LoVo (cell line): ENCODE measurements at regions not wholly inside any gene's neighbourhood (a gene's known extent, or its start where the extent isn't known, plus 50 kb on each side); places are given as distances from the start of the nearest gene placed in this dataset.
"Not testable (repeated sequence)": the region's sequence is repeated elsewhere in the genome, so short reads cannot be mapped to it uniquely, and the experiment has no call there.

Source experiments
- DNase-seq: peaks from one replicate; pipeline ENCODE4 v3.0.0-alpha.2; 2016; ENCODE audit warnings: low spot score

DNA sequence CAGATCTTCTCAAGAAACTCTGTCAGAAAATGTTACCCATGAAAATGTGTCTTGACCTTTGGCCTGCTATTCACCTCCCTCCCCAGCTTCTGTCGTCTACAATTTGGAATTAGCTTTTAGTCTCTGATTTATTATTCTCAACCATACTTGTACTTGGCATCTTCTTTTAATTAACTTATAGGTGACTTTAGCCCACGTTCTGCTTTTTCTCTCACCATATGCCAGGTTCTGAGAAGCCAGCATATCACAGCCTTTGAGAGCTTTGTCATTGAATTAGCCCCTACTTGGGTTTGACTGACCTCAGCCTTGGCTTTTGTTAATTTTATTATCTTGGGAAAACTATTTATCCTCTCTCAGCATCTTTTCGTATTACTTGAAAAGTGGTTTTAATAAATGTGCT lies 355.9 kb downstream of the OXSM start:
- no peak for DNase-seq

DNA sequence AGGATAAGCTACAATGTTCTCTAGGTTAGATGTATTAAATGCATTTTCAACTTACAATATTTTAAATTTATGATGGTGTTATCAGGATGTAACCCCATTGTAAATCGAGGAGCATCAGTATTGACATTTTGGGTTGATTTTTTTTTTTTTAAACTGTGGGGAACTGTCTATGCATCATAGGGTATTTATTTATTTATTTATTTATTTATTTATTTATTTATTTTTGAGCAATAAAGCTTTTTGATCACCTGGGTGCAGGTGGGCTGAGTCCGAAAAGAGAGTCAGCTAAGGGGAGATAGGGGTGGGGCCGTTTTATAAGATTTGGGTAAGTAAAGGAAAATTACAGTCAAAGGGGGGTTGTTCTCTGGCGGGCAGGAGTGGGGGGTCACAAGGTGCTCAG lies 367.5 kb downstream of the OXSM start:
- not testable (repeated sequence) for DNase-seq

DNA sequence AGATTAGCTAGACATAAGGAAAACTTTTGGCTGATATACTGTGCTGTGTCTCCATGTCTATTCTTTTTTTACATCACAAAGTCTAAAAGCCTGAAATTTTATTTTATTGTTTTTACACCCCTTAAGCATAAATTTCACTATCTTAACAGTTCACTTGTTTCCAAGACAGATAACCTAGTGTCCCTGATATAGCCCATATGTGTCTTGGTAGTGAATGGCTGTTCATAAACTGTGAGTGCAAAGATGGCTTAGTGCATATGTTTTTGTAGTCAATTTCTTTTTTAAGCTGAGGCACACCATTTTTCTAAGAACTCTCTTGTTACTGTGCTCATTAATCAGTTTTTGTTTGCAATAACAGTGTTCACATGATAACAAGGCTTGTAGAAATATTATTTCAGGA lies 381.1 kb downstream of the OXSM start:
- DNase-seq: no peak

DNA sequence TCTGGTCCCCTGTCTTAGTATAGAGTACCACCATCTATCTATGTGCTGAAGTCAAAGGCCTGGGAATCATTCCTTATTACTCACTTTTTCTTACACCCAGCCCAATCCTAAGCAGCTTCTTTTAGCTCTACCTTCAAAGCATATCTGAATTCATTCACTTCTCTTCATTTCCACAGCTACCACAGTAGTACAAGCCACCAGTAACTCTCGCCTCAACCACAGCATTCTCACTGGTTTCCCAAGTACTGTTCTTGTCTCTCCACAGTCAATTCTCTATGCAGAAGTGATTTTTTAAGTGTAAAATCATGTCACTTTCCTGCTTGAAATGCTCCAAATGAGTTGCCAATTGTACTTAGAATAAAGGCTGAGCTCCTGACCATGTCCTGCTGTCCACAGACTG lies 401.7 kb downstream of the OXSM start:
- DNase-seq: no peak

DNA sequence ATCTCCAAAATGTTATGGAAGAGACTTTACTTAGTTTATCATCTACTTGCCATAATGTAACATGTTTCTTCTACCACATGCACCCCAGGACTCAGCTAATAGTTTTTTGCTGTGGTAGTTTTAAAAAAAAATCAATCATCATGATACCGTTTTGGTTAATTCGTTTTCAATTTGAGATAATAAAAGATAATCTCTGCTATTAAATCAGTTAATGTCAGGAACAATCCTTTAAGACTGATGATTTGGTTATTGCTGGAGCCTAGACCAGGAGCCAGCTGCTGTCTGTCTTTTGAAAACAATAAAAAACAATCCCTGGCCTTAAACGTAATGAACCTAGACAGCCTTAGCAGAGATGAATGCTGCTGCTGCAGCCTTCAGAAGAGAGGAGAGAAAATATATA lies 403.7 kb downstream of the OXSM start:
- no peak for DNase-seq

DNA sequence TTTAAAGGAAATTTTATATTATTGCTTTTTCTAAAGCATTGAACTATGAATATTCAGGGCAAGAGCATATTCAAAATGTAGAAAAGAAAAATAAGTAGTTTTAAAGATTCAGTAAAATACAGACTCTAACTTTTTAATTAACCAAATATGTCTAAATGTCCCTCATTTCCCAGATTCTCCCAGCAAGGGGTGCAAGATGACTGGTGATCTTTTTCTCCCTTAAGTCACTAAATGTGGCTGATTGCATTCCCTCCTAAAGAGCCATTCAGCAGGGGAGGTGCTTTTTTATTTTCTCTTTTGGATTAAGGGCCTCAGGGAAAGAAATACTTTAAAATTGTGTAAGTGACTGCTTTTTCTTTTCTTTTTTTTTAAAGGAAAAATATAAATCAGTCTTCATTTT lies 406.9 kb downstream of the OXSM start:
- no peak for DNase-seq

DNA sequence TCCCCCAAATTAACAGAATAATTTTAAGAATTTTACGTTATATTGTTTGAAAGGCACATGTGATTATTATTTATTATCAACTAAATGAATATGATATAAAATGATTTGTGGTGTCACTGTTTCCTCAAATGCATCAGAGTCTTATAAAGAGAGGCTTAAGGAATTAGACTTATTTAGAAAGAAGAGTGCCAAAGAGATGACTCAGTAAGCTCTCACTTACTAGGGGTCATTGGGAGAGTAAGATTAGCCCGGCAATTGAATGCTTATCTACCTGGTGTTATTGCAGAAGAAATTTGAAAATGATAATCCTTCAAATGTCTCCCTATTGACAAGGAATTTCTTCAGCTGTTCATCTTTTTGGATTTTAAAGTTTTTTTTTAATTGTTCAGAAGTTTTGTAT lies 408.7 kb downstream of the OXSM start:
- DNase-seq: no peak

DNA sequence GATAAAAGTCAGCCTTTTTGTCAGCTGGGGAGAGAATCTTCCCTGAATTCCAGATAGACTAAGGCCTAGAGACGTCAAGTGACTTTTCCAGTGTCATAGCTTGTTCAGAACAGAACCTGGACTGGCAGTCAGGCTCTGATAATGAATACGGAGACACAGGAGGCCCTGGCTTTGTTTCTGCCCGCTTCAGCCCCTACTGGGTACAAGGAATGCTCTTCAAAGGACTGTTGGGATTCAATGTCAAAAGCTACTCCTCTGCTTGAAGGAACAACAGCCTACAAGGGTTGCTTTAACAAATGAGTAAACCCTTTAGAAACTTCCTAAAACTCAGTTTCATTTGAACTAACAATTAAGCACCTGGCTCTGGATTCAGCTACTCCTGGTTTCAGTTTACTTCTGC lies 412.3 kb downstream of the OXSM start:
- no peak for DNase-seq

DNA sequence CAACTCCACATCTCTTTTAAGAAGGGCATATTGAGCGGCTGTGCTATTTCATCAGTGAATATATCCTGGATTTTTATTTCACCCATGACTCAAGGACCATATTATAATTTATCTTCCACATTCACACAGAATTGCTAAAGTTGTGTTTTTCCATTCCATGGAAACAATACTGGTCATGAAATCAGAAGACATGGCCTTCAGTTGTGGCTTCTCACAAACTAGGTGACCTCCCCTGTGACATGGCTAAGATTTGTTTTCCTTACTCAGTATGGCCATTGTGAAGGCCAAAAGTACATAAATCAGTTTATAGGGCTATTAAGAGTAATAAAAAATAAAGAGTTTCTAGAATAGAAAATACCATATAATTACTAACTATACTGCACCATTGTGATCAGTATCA lies 415.6 kb downstream of the OXSM start:
- DNase-seq: no peak

DNA sequence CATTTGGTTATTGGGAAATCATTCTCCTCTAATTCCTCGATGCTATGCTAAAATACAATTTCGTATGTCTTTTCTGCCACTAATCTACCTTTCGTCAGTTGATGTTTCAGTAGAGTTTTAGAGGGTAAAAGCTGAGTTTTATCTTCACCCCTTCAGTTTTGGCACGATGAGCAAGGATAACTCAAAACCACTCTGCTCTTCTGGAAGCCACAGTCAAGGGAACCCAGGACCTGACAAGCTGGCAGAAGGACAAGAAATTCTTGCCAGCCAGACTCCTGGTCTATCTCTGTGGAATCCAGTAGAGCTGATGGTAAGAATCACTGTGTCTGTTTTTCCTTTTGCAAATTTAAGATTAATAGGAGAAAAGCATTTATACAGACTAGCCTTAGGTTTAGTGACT lies 414.4 kb upstream of the LRRC3B start:
- DNase-seq: no peak

DNA sequence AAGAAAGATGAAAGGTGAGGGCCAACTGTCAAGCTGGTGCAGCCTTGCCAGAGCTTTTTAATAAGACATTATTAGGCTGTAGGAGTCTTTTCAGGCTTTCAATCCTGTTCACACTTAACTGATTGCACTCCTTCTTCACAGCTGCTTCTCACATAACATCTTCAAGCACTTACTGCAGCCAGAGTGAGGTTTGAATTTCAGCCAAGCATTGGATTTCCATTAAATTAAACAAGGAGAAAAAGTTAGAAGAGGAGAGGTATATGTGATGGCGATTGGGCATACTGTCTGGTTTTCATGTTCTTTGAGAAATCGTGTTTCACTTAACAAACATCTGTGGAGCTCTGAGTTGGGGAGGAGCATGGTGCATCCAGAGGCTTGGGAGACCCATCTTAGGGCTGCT lies 392.8 kb upstream of the LRRC3B start:
- no peak for DNase-seq

DNA sequence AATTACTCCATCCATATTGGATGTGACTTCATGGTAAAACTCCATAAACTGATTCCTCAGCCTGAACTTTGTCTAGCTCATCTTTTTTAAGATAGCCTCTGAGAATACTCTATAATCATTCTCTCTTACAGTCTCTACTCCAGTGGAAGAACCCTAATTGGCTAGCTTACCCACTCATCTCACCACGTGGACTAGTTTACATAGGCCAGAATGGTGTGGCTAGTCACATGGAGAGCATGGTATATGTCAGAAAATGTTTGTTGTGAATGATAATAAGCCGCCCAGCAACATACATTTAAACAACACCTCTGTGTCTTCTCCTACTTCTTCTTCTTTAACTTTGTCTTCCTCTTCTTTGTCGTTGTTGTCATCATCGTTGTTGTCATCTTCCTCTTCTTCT lies 389.2 kb upstream of the LRRC3B start:
- no peak for DNase-seq

DNA sequence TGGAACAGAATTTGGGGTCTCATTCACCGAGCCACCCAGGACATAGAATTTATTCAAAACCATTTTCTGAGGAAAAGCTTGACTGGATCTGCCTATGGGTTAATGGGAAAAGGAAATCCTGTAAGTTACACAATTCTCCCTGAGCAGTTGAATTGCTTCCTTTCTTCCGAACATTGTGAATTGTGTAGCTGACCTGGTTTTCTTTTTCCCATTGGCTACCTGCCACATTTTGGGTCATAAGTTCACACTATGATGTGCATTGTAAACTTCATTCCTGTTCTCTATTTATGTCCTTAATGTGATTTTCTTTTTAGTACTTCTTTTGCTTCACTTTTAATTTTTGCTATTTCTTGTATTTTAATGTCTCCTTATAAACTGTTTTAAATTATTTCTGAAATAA lies 386.0 kb upstream of the LRRC3B start:
- DNase-seq: no peak

DNA sequence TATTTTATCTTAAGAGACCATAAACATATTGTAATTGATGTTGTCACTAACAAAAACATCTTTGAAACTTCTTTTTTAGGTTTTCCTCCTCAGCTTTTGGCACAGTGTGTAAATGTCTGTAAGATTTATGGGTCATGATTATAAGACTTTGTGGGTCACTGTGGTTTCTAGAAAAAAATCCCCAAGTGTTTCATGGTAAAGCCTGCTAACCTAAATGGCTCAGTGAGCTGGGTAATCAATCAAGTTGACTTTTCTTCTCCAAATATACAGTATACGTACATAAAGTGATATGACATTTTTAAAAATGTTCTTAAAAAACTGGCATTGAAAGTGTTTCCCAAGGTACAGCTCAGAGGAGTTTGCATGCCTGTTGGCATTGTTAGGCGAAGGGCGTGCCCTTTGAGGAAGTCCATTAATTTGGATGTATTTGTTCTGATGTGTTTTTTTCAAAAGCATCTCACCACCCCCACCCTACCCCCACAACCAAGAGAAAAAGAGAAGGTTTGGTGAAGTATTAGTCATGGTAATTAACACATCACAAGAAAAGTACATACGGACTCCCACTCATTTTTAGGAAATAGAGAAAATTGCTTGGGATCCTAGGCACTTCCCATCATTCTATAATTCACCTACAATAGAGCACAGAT lies 385.4 kb upstream of the LRRC3B start:
- no peak for DNase-seq

DNA sequence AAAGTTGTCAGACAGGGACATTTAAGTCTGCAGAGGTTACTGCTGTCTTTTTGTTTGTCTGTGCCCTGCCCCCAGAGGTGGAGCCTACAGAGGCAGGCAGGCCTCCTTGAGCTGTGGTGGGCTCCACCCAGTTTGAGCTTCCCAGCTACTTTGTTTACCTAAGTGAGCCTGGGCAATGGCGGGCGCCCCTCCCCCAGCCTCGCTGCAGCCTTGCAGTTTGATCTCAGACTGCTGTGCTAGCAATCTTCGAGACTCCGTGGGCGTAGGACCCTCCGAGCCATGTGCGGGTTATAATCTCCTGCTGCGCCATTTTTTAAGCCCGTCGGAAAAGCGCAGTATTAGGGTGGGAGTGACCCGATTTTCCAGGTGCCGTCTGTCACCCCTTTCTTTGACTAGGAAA lies 378.0 kb upstream of the LRRC3B start:
- not testable (repeated sequence) for DNase-seq

DNA sequence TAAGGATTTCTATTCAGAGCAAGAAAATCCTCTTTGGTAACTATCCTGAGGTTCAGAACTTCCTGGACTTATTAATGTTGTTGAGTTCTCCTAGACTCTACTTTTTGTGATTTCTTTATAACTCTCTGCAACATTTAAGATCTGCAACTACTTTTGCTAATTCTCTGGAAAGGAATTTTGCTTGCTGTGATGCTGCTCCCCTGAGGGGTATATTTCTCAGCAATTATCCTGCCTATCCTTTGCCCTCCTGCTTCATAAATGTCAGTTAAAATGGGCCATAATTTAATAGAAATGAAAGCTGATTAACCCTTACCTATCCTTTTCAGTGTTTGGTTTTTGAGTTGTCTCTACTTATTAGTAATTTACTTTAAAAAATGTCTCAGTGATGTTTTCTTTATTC lies 377.3 kb upstream of the LRRC3B start:
- no peak for DNase-seq

DNA sequence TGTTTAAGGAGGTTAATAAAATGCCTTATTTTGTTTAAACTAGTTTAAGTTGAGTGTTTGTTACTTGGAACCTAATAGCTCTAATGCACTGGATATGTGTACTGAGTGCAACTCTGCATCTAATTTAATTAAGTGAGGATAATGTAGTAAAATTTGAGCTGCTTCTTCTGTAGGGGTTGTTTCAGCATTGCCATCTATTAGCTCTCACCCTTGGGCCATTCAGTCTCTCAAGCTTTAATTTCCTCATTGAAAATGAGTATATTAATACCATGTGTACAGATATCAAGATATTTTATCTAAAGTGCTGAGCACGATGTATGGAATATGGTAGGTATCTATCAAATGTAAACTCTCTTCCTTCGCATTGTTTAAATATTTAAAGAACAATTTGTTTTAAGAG lies 375.7 kb upstream of the LRRC3B start:
- DNase-seq: no peak

DNA sequence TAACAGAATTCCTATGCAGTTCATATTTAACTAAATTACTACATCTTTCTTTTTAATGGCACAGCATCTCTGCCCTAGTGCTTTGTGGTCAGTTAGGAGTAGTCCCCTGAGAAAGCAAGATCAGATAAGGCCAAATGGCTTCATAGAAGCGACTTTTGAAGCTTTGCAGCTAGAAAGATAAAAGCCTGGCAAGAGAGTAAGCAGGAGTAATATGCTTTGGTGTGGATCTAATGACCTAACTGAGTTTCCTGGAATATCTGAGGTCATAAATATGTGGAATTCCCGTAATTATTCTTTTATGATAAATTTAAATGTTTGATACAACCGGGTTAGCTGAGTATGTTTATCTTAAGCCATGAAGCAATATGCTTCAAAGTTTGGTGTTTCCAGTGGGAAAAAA lies 374.9 kb upstream of the LRRC3B start:
- no peak for DNase-seq

DNA sequence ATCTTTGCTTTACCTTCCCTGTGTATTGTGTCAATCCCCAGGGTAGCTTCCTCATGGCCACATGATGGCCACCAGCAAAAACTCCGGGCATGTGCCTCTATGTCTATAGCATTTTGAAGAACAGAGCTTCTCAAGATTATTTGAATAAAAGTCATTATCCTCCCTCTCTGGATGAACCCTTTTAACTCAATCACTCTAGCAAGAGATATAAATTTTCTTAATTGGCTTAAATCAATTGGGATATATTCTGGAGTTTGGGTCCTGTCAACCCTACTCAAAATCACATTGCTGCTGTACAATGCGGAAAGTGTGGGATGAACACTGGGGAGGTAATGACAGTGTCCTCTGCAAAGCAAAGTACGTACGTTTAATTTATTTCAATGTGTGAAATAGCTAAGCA lies 370.6 kb upstream of the LRRC3B start:
- DNase-seq: no peak

DNA sequence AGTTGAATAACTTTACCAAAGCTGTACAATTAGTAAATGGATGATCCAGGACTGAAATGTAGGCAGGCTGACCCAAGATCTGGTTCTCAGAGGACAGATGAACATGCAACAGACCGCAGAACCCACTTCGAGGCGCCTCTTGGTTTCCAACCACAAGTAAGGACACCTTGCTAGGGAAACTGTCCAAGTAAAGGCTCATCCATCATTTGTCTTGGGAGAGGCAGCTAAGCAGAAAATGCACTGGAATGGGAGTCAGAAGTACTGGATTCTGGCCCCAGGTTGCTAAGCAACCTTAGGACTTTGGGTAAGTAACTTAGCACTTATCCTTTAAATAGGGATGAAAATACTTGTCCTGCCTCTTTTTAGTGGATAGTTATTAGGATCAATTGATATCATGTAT lies 366.3 kb upstream of the LRRC3B start:
- DNase-seq: no peak

DNA sequence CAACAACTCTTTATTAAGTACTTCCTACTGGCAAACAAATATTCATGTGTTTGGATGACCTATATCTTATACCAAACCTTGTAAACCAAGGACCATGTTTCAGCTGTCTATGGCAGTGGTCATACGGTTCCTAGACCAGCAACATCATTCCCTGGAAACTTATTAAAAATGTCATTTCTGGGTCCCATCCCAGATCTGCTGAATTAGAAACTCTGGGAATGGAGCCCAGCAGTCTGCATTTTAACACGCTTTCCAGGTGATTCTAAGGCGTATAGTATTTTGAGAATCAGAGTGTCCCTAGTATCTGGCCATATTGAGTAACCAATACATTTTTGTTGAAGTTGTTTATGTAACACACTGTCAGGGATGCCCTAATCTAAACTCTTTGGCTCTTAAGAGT lies 363.4 kb upstream of the LRRC3B start:
- no peak for DNase-seq

DNA sequence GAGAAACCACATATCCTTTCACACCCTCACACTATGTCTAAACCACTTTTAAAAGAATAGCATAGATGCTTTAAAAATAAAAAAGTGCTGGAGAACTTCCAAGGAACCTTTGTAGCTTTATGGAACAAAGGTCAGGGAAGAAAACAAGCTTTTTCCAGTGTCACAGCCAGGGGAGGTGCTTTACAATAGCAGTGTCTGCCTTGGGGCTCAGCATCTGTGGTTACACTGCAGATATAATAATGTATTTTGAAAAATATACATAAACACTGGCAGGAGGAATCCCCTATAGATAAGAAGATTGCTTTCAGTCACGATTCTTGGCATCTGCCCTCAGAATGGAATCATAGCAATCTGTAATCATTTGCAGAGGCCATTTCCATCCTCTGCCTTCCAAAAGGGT lies 362.4 kb upstream of the LRRC3B start:
- no peak for DNase-seq

DNA sequence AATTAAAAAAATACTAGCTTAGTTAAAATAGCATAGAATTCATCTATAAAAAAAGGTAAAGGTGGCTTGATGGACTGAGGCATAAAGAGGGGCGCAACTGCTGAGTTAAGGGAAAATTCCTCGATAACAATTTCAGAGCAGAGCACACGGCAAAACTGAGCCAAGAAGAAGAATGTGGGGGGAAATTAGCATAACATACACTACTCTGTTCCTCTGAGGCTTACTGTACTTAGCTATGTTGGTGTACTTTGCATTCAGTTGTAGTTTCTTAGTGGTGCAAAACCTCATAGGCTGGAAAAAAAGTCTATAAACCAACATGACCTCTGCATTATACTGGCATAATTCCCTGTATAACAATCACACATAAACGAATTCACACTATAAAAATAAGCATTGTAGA lies 357.9 kb upstream of the LRRC3B start:
- DNase-seq: no peak

DNA sequence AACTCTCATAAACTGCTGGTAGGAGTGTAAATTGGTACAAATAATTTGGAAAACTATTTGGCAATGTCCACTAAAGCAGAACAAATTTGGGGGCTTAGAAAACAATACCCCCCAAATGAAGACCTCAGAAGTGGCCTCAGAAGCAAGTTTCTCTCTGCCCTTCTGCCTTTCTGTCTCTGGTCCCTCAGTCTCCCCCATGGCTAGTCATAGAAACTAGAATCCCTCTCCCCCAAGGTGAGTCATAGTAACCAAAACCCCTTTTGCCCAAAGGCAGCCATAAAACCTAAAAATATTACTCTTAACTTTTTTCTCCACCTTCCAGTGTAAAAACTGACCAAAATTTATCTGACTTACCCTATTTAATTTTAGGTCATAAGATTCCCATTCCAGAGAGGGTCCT lies 350.7 kb upstream of the LRRC3B start:
- no peak for DNase-seq

DNA sequence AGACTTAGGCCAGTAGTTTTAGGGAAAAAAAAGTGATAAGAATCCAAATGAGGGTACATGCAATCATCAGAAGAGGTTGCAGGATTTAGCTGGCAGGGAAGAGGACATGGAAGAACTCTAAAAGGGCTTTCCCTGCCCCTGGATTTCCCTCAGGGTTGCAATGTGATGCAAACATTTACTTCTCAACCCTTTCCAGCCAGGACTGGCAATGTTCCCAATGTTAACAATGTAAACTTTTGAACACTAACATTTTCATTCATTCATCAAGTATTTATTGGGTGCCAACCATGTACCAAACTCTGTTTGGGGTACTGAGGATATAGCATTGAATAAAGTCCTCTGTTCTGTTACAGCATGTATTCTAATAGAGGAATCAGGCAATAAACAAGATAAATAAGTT lies 349.4 kb upstream of the LRRC3B start:
- no peak for DNase-seq
